Neutrophil (primary cell): ENCODE measurements at regions not wholly inside any gene's neighbourhood (a gene's known extent, or its start where the extent isn't known, plus 50 kb on each side); places are given as distances from the start of the nearest gene placed in this dataset.

ENCODE experiments used
- H3K27ac ChIP-seq: fragments of 200-600 bp; sonication (generic); 2 replicates; pipeline ENCODE4 v1.5.1; 2016; ENCODE audit warnings: mild to moderate bottlenecking, moderate library complexity
- H3K27me3 ChIP-seq: fragments of 200-600 bp; sonication (generic); 2 replicates; pipeline ENCODE4 v1.6.0; 2016; ENCODE audit warnings: mild to moderate bottlenecking
- H3K36me3 ChIP-seq: fragments of 200-600 bp; sonication (generic); 2 replicates; pipeline ENCODE4 v1.5.1; 2017
- H3K4me1 ChIP-seq, 2 experiments: fragments of 200-600 bp in 1 of 2; sonication (generic) in 1 of 2; 1 replicate in 1 of 2; 2 replicates in 1 of 2; pipeline versions ENCODE4 v1.5.1 to v1.6.1; 2013 to 2016; ENCODE audit warnings: low read depth in 1 of 2, low read length in 1 of 2, mild to moderate bottlenecking in 1 of 2, moderate library complexity in 1 of 2; ENCODE audit not compliant: control insufficient read depth in 1 of 2, insufficient read depth in 1 of 2
- H3K4me3 ChIP-seq, 2 experiments: fragments of 200-600 bp in 1 of 2; sonication (generic) in 1 of 2; 1 replicate in 1 of 2; 2 replicates in 1 of 2; pipeline ENCODE4 v1.5.1; 2013 to 2016; ENCODE audit warnings: low read depth in 1 of 2, low read length in 1 of 2, mild to moderate bottlenecking in 1 of 2, moderate library complexity in 1 of 2
- H3K9me3 ChIP-seq: fragments of 200-600 bp; sonication (generic); 2 replicates; pipeline ENCODE4 v1.5.1; 2016
- CTCF ChIP-seq: fragments of 200-600 bp; sonication (generic); IDR thresholded peaks from 2 replicates; pipeline ENCODE4 v1.5.1; 2016; ENCODE audit warnings: antibody characterized with exemption

- no peak for TF ChIP-seq CTCF
- H3K27me3 ChIP-seq: no peaks in the 10 kb centered on the region
- H3K9me3 ChIP-seq: no peaks in the 10 kb centered on the region
- no peaks in the 10 kb centered on the region for H3K36me3 ChIP-seq
- no peak overlapping the region for H3K27ac ChIP-seq
- no peaks in the 10 kb centered on the region for H3K4me1 ChIP-seq
- H3K4me3 ChIP-seq: no peak overlapping the region
Measured at GRCh38 chr16:59202233-59202862, 468.2 kb upstream of the GOT2 start.

DNA sequence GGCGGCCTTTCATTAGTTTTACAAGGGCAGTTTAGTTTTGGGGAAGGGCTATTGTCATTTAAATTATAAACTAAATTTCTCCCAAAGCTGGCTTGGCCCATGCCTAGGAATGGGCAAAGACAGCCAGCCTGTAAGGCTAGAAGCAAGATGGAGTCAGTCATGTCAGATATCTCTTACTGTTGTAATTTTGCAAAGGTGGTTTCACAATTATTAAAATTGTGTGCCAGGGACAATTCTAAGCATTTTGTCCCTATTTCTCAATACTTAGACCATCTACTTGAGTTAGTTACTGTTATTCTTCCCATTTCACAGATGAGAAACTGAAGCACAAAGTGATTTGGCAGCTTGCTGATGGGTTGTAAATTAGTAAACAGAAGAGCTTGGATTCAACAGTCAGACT lies 467.7 kb upstream of the GOT2 start:
- no peak overlapping the region for H3K27ac ChIP-seq
- H3K4me3 ChIP-seq: no peak overlapping the region
- no peaks in the 10 kb centered on the region for H3K4me1 ChIP-seq
- no peaks in the 10 kb centered on the region for H3K36me3 ChIP-seq
- no peaks in the 10 kb centered on the region for H3K27me3 ChIP-seq
- TF ChIP-seq CTCF: no peak
- no peaks in the 10 kb centered on the region for H3K9me3 ChIP-seq

GRCh38 chr16:59201160-59201559 lies 467.0 kb upstream of the GOT2 start:
- H3K27me3 ChIP-seq: no peaks in the 10 kb centered on the region
- no peak overlapping the region for H3K27ac ChIP-seq
- no peaks in the 10 kb centered on the region for H3K36me3 ChIP-seq
- H3K9me3 ChIP-seq: no peaks in the 10 kb centered on the region
- no peaks in the 10 kb centered on the region for H3K4me1 ChIP-seq
- H3K4me3 ChIP-seq: no peak overlapping the region
- TF ChIP-seq CTCF: no peak

DNA sequence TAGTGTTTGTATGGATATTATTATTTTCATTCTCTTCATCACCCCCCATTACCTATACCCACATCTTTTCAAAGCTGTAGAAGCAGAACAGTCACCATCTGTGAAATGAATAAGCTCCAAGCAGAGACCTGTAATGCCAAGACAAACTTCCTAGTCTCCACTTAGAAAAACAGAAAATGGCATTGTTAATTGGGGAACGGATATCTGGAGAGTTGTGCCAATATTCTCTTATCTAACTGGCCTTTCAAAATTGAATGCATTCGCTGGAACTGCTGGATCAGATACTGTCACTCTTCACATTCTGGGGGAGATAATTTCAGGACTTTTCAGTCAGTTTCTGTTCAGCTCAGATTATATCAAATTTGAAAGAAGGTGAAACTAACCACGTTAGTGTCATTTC lies 464.4 kb upstream of the GOT2 start:
- H3K27me3 ChIP-seq: no peaks in the 10 kb centered on the region
- no peak for TF ChIP-seq CTCF
- no peaks in the 10 kb centered on the region for H3K9me3 ChIP-seq
- H3K4me3 ChIP-seq: no peak overlapping the region
- H3K4me1 ChIP-seq: no peaks in the 10 kb centered on the region
- no peak overlapping the region for H3K27ac ChIP-seq
- H3K36me3 ChIP-seq: no peaks in the 10 kb centered on the region

DNA sequence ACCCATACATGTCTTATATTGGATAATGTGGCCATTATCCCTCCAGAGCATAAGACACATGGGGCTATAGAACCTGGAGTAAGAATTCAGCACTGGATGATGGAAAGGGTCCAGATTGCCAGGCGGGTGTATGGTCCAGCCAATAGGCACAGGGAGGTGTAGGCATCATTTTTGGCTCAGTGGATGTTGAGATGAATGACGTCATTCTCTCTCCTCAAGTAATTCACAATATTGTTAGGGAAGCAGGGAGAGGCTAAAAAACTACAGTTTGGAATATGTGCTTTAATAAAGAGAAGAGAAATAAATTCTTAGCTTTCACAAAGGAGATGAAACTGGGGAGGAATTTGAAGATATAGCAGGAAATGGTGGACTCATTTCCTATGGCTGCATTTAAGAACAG lies 461.1 kb upstream of the GOT2 start:
- Histone ChIP-seq H3K36me3 (no peaks in the 10 kb centered on the region), H3K4me3 (no peak overlapping the region), H3K4me1 (no peaks in the 10 kb centered on the region), H3K27ac (no peak overlapping the region), H3K27me3 (no peaks in the 10 kb centered on the region), H3K9me3 (no peaks in the 10 kb centered on the region)
- no peak for TF ChIP-seq CTCF

GRCh38 chr16:59193637-59194036 lies 459.5 kb upstream of the GOT2 start:
- no peak overlapping the region for H3K27ac ChIP-seq
- no peak for TF ChIP-seq CTCF
- H3K36me3 ChIP-seq: no peaks in the 10 kb centered on the region
- H3K4me1 ChIP-seq: no peaks in the 10 kb centered on the region
- no peak overlapping the region for H3K4me3 ChIP-seq
- no peaks in the 10 kb centered on the region for H3K9me3 ChIP-seq
- H3K27me3 ChIP-seq: no peaks in the 10 kb centered on the region
